Thoracic aorta (tissue), 2 donors: ENCODE measurements at regions not wholly inside any gene's neighbourhood (a gene's known extent, or its start where the extent isn't known, plus 50 kb on each side); places are given as distances from the start of the nearest gene placed in this dataset.
"Not testable (repeated sequence)": the region's sequence is repeated elsewhere in the genome, so short reads cannot be mapped to it uniquely, and the experiment has no call there.

ENCODE experiments used
- ATAC-seq: fragments of 150-250 bp; one replicate; pipeline ENCODE4 v1.8.0; 2017; ENCODE audit warnings: low read depth; ENCODE audit not compliant: insufficient number of reproducible peaks, low FRiP score
- DNase-seq: peaks from one replicate; pipeline ENCODE4 v3.0.0-alpha.2; 2020; ENCODE audit warnings: low spot score
- H3K27ac ChIP-seq, 2 donors: fragments of 200-600 bp; sonication (generic); 1 replicate in 1 of 2; 2 replicates in 1 of 2; pipeline ENCODE4 v1.5.1; 2016; ENCODE audit warnings: mild to moderate bottlenecking in 2 of 2, moderate library complexity in 2 of 2
- H3K27me3 ChIP-seq: fragments of 200-600 bp; sonication (generic); replicated peaks from 2 replicates; pipeline ENCODE4 v1.6.0; 2016; ENCODE audit warnings: mild to moderate bottlenecking; ENCODE audit not compliant: insufficient read depth
- H3K36me3 ChIP-seq: fragments of 200-600 bp; sonication (generic); one replicate; pipeline ENCODE4 v1.5.1; 2016
- H3K4me1 ChIP-seq, 2 donors: fragments of 200-600 bp; sonication (generic); 1 replicate in 1 of 2; 2 replicates in 1 of 2; pipeline versions ENCODE4 v1.5.1 to v1.6.0; 2016; ENCODE audit warnings: low read depth in 2 of 2, mild to moderate bottlenecking in 1 of 2; ENCODE audit not compliant: control insufficient read depth in 1 of 2
- H3K4me3 ChIP-seq: fragments of 200-600 bp; sonication (generic); 2 replicates; pipeline ENCODE4 v1.5.1; 2016; ENCODE audit warnings: mild to moderate bottlenecking
- H3K9me3 ChIP-seq: fragments of 200-600 bp; sonication (generic); 2 replicates; pipeline ENCODE4 v1.5.1; 2016
- CTCF ChIP-seq: fragments of 200-600 bp; sonication (generic); IDR thresholded peaks from one replicate; pipeline ENCODE4 v1.5.1; 2019; ENCODE audit warnings: antibody characterized with exemption

- Histone ChIP-seq H3K27ac (no peak overlapping the region), H3K36me3 (no peaks in the 10 kb centered on the region), H3K27me3 (no peaks in the 10 kb centered on the region), H3K9me3 (no peaks in the 10 kb centered on the region), H3K4me3 (no peak overlapping the region), H3K4me1 (no peaks in the 10 kb centered on the region)
- TF ChIP-seq CTCF = no peak
- no peak for DNase-seq
- no peak for ATAC-seq
These were observed 176.1 kb upstream of the MAGEB16 start for GRCh38 chrX:35622040-35622439.

GRCh38 chrX:35622601-35623000 lies 175.5 kb upstream of the MAGEB16 start:
- H3K36me3 ChIP-seq = no peaks in the 10 kb centered on the region
- H3K27ac ChIP-seq = no peak overlapping the region
- H3K9me3 ChIP-seq = no peaks in the 10 kb centered on the region
- ATAC-seq = no peak
- no peak for DNase-seq
- no peaks in the 10 kb centered on the region for H3K27me3 ChIP-seq
- no peak for TF ChIP-seq CTCF
- no peak overlapping the region for H3K4me3 ChIP-seq
- H3K4me1 ChIP-seq = no peaks in the 10 kb centered on the region

- no peak overlapping the region for H3K4me3 ChIP-seq
- H3K36me3 ChIP-seq = no peaks in the 10 kb centered on the region
- DNase-seq (no peak), ATAC-seq (no peak)
- H3K27me3 ChIP-seq = no peaks in the 10 kb centered on the region
- H3K4me1 ChIP-seq = no peaks in the 10 kb centered on the region
- no peak overlapping the region for H3K27ac ChIP-seq
- no peak for TF ChIP-seq CTCF
- H3K9me3 ChIP-seq = no peaks in the 10 kb centered on the region
These were observed 172.4 kb upstream of the MAGEB16 start for GRCh38 chrX:35625714-35626113.

GRCh38 chrX:35626124-35626523 lies 172.0 kb upstream of the MAGEB16 start:
- ATAC-seq = no peak
- no peaks in the 10 kb centered on the region for H3K9me3 ChIP-seq
- H3K27ac ChIP-seq = no peak overlapping the region
- no peak overlapping the region for H3K4me3 ChIP-seq
- no peak for TF ChIP-seq CTCF
- no peaks in the 10 kb centered on the region for H3K4me1 ChIP-seq
- no peak for DNase-seq
- H3K36me3 ChIP-seq = no peaks in the 10 kb centered on the region
- no peaks in the 10 kb centered on the region for H3K27me3 ChIP-seq

GRCh38 chrX:35635971-35636370 lies 162.2 kb upstream of the MAGEB16 start:
- H3K27ac ChIP-seq, H3K36me3 ChIP-seq, DNase-seq, H3K4me3 ChIP-seq, H3K4me1 ChIP-seq, ATAC-seq, H3K27me3 ChIP-seq, H3K9me3 ChIP-seq: not testable (repeated sequence)

- TF ChIP-seq CTCF = no peak
- no peak for ATAC-seq
These were observed 133.3 kb upstream of the MAGEB16 start for GRCh38 chrX:35664833-35665232.

More at GRCh38 chrX:35664833-35665232, 133.3 kb upstream of the MAGEB16 start:
- Histone ChIP-seq H3K36me3 (no peaks in the 10 kb centered on the region), H3K4me1 (no peaks in the 10 kb centered on the region), H3K27me3 (no peaks in the 10 kb centered on the region), H3K27ac (no peak overlapping the region), H3K9me3 (no peaks in the 10 kb centered on the region), H3K4me3 (no peak overlapping the region)
- DNase-seq = no peak
